OCI-LY1 (cell line): ENCODE measurements at regions not wholly inside any gene's neighbourhood (a gene's known extent, or its start where the extent isn't known, plus 50 kb on each side); places are given as distances from the start of the nearest gene placed in this dataset.

Source experiments
- H2AFZ ChIP-seq: fragments of 200-600 bp; sonication (generic), shearing (Covaris generic); 2 replicates; pipeline ENCODE4 v1.6.0; 2014; ENCODE audit warnings: antibody characterized with exemption, mild to moderate bottlenecking, low read length
- H3F3A ChIP-seq: fragments of 200-600 bp; sonication (generic), shearing (Covaris generic); 2 replicates; pipeline ENCODE4 v1.6.0; 2014; ENCODE audit warnings: mild to moderate bottlenecking, antibody characterized with exemption, low read length, moderate library complexity; ENCODE audit not compliant: insufficient read depth
- H3K27ac ChIP-seq: fragments of 200-600 bp; sonication (generic); 2 replicates; pipeline ENCODE4 v1.5.1; 2014; ENCODE audit warnings: low read length, mixed run types, mild to moderate bottlenecking, low read depth; ENCODE audit not compliant: poor library complexity, severe bottlenecking
- H3K27me3 ChIP-seq: fragments of 200-600 bp; sonication (generic); 2 replicates; pipeline ENCODE4 v1.6.0; 2014; ENCODE audit warnings: antibody characterized with exemption, mild to moderate bottlenecking, low read length, moderate library complexity; ENCODE audit not compliant: insufficient read depth
- H3K36me3 ChIP-seq: fragments of 200-600 bp; sonication (generic); 2 replicates; pipeline ENCODE4 v1.6.1; 2014; ENCODE audit warnings: mild to moderate bottlenecking, antibody characterized with exemption, low read length, moderate library complexity, mixed read lengths; ENCODE audit not compliant: insufficient read depth
- H3K4me1 ChIP-seq: fragments of 200-600 bp; sonication (generic); 2 replicates; pipeline ENCODE4 v1.5.1; 2014; ENCODE audit warnings: mild to moderate bottlenecking, low read length, moderate library complexity; ENCODE audit not compliant: insufficient read depth, severe bottlenecking
- H3K4me2 ChIP-seq: fragments of 200-600 bp; sonication (generic), shearing (Covaris generic); 2 replicates; pipeline ENCODE4 v1.6.1; 2014; ENCODE audit warnings: low read length
- H3K4me3 ChIP-seq: fragments of 200-600 bp; sonication (generic); 2 replicates; pipeline ENCODE4 v1.5.1; 2014; ENCODE audit warnings: low read length, low read depth, mild to moderate bottlenecking, mixed read lengths; ENCODE audit not compliant: poor library complexity, severe bottlenecking
- H3K79me2 ChIP-seq: fragments of 200-600 bp; shearing (Covaris generic); 2 replicates; pipeline ENCODE4 v1.6.1; 2016; ENCODE audit warnings: mixed run types, low read length, mixed read lengths; ENCODE audit not compliant: insufficient read depth
- H3K9ac ChIP-seq: fragments of 200-600 bp; sonication (generic), shearing (Covaris generic); 2 replicates; pipeline ENCODE4 v1.6.1; 2014; ENCODE audit warnings: mild to moderate bottlenecking, low read length, mixed read lengths
- H3K9me2 ChIP-seq: fragments of 200-600 bp; sonication (generic), shearing (Covaris generic); 2 replicates; pipeline ENCODE4 v1.6.1; 2014; ENCODE audit warnings: low read depth, mild to moderate bottlenecking, low read length, mixed read lengths
- H3K9me3 ChIP-seq: fragments of 200-600 bp; shearing (Covaris generic); 2 replicates; pipeline ENCODE4 v1.6.1; 2014; ENCODE audit warnings: low read length, mixed read lengths
- H4K20me1 ChIP-seq: fragments of 200-600 bp; sonication (generic), shearing (Covaris generic); 2 replicates; pipeline ENCODE4 v1.6.0; 2016; ENCODE audit warnings: mild to moderate bottlenecking, low read length; ENCODE audit not compliant: insufficient read depth
- EZH2 ChIP-seq: fragments of 200-600 bp; sonication (generic), shearing (Covaris generic); IDR thresholded peaks from 2 replicates; pipeline ENCODE4 v1.8.0; 2017; ENCODE audit warnings: borderline replicate concordance, mixed run types, mild to moderate bottlenecking, antibody characterized with exemption, low read length, moderate library complexity, mixed read lengths
- TF ChIP-seq, protein P1 (sequence below): fragments of 200-600 bp; sonication (generic), shearing (Covaris generic); IDR thresholded peaks from 2 replicates; pipeline ENCODE4 v1.5.1; 2017; ENCODE audit warnings: mild to moderate bottlenecking, antibody characterized with exemption, low read length, moderate library complexity, mixed read lengths

DNA sequence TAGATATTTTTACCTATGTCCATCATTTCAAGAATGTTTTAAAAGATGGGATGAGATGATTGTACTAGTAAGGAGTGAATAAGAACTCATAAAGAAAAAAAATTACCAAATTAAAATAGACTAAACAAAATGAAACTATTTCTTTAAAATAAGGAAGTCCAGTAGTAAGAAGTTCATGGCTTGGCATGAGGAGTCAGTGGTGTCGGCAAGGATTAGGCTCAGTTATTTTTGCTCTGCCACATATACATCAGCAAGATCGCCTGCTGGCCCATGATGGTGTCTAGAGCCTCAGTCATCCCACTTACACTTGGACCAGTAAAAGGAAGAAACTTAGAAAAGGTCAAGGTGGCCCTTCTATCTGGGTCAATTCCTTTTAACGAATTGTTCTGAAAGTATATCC lies 300.9 kb upstream of the SLC8A1 start:
- no peak overlapping the region for H3K4me3 ChIP-seq
- H3K79me2 ChIP-seq = no peaks in the 10 kb centered on the region
- no peaks in the 10 kb centered on the region for H3K9me2 ChIP-seq
- TF ChIP-seq EZH2 = no peak
- TF ChIP-seq, protein P1, sequence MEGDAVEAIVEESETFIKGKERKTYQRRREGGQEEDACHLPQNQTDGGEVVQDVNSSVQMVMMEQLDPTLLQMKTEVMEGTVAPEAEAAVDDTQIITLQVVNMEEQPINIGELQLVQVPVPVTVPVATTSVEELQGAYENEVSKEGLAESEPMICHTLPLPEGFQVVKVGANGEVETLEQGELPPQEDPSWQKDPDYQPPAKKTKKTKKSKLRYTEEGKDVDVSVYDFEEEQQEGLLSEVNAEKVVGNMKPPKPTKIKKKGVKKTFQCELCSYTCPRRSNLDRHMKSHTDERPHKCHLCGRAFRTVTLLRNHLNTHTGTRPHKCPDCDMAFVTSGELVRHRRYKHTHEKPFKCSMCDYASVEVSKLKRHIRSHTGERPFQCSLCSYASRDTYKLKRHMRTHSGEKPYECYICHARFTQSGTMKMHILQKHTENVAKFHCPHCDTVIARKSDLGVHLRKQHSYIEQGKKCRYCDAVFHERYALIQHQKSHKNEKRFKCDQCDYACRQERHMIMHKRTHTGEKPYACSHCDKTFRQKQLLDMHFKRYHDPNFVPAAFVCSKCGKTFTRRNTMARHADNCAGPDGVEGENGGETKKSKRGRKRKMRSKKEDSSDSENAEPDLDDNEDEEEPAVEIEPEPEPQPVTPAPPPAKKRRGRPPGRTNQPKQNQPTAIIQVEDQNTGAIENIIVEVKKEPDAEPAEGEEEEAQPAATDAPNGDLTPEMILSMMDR = no peak
- H3K27me3 ChIP-seq = 0 out of 2 replicates have a peak, but pooled peaks cover 3% of the 10 kb centered on the region
- no peak overlapping the region for H2AFZ ChIP-seq
- H3K4me1 ChIP-seq = no peaks in the 10 kb centered on the region
- no peak overlapping the region for H3K27ac ChIP-seq
- no peaks in the 10 kb centered on the region for H3K36me3 ChIP-seq
- no peaks in the 10 kb centered on the region for H4K20me1 ChIP-seq
- H3K9me3 ChIP-seq = no peaks in the 10 kb centered on the region
- no peak overlapping the region for H3K9ac ChIP-seq
- no peaks in the 10 kb centered on the region for H3F3A ChIP-seq
- H3K4me2 ChIP-seq = no peak overlapping the region

DNA sequence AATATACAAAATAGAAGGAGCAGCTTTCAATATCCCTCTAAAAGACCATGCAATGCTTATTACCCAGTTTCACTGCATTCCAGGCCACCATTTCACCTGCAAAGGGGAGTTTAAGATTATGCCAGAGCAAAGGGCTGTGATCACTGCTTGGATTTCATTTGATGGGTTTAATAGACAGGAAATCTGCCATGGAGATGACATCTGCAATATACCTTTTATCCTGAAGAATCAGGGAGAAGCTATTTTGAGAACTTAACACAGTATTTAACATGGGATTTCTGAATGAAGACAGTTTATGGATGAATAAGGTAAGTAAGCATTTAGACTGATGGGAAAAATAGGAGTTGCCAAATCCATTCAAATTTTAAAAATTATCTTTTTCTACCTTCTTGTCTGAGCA lies 303.0 kb upstream of the SLC8A1 start:
- TF ChIP-seq, protein P1 = no peak
- TF ChIP-seq EZH2 = no peak
- Histone ChIP-seq H3K27me3 (0 out of 2 replicates have a peak, but pooled peaks cover 3% of the 10 kb centered on the region), H3K4me2 (no peak overlapping the region), H3K4me1 (no peaks in the 10 kb centered on the region), H3K79me2 (no peaks in the 10 kb centered on the region), H3K9me3 (no peaks in the 10 kb centered on the region), H3K36me3 (no peaks in the 10 kb centered on the region), H3F3A (no peaks in the 10 kb centered on the region), H3K9ac (no peak overlapping the region), H3K27ac (no peak overlapping the region), H3K9me2 (no peaks in the 10 kb centered on the region), H2AFZ (no peak overlapping the region), H3K4me3 (no peak overlapping the region), H4K20me1 (no peaks in the 10 kb centered on the region)

DNA sequence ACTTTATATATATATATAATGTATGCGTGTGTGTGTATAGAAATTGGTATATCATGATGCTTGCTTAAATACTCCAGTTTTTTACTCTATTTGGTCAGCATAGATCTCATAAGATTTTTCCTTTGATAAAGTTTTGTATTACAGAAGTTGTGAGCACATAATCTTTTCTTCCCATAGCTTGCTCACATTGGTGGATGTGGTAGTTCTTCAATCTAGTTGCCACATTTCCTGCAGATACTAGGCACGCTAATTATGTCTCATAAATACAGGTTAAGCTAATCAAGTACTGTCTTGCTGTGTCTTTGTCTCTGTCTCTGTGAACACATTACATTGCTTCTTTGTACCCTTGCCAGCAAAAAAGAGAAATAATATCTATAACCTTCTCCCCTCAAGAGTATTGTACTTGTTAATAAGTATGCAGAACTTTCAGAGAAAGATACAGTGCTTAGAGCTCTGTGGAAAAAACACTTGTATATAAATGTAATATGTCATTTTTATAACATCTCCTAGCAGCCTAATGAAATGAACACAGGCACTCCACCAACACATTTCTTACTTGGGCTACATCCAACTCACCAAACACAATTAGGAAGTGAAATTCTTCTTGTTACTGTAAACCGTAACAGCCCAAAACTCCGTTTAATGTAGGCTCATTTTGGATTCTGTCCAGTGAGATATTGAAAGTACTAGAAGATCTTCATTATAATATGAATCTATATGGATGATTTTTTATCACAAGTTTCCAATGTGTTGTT lies 306.7 kb upstream of the SLC8A1 start:
- Histone ChIP-seq H3K27ac (no peak overlapping the region), H3K79me2 (no peaks in the 10 kb centered on the region), H3K9me2 (no peaks in the 10 kb centered on the region), H3K4me2 (no peak overlapping the region), H3K9ac (no peak overlapping the region), H3K36me3 (no peaks in the 10 kb centered on the region), H3K4me1 (no peaks in the 10 kb centered on the region), H2AFZ (no peak overlapping the region), H4K20me1 (no peaks in the 10 kb centered on the region), H3F3A (no peaks in the 10 kb centered on the region), H3K9me3 (no peaks in the 10 kb centered on the region), H3K27me3 (0 out of 2 replicates have a peak, but pooled peaks cover 3% of the 10 kb centered on the region), H3K4me3 (no peak overlapping the region)
- no peak for TF ChIP-seq EZH2
- TF ChIP-seq, protein P1 = no peak
